Lower leg skin (tissue), 4 donors: ENCODE measurements at regions not wholly inside any gene's neighbourhood (a gene's known extent, or its start where the extent isn't known, plus 50 kb on each side); places are given as distances from the start of the nearest gene placed in this dataset.

Experiments used
- DNase-seq, 2 donors: peaks; one replicate each; pipeline ENCODE4 v3.0.0-alpha.2; 2019; ENCODE audit warnings: low spot score in 2 of 2
- H3K4me3 ChIP-seq: fragments of 200-600 bp; sonication (generic); 2 replicates; pipeline ENCODE4 v1.5.1; 2017; ENCODE audit warnings: mild to moderate bottlenecking, low read depth; ENCODE audit not compliant: poor library complexity, severe bottlenecking
- POLR2A ChIP-seq, 2 donors: fragments of 450-650 bp; IDR thresholded peaks; one replicate each; pipeline ENCODE4 v1.6.1; 2016 to 2017; ENCODE audit warnings: antibody characterized with exemption in 2 of 2, mild to moderate bottlenecking in 1 of 2, moderate library complexity in 1 of 2
- WGBS, 2 donors: methylation state at CpG; one replicate each; pipeline ENCODE4 v1.1.5; 2018; 5-methylcytosine and 5-hydroxymethylcytosine counted together
- intact Hi-C: fragments of 100-400 bp; cut with DNase I; formaldehyde crosslinking; loops from one replicate; pipeline ENCODE4 v1.15.0; 2023; ENCODE audit warnings: low total_unique reads
- TF ChIP-seq, protein P1 (sequence below), 3 donors: fragments of 450-650 bp; IDR thresholded peaks; one replicate each; pipeline ENCODE4 v1.5.1; 2016; ENCODE audit warnings: antibody characterized with exemption in 3 of 3, mild to moderate bottlenecking in 3 of 3, moderate library complexity in 2 of 3

DNA sequence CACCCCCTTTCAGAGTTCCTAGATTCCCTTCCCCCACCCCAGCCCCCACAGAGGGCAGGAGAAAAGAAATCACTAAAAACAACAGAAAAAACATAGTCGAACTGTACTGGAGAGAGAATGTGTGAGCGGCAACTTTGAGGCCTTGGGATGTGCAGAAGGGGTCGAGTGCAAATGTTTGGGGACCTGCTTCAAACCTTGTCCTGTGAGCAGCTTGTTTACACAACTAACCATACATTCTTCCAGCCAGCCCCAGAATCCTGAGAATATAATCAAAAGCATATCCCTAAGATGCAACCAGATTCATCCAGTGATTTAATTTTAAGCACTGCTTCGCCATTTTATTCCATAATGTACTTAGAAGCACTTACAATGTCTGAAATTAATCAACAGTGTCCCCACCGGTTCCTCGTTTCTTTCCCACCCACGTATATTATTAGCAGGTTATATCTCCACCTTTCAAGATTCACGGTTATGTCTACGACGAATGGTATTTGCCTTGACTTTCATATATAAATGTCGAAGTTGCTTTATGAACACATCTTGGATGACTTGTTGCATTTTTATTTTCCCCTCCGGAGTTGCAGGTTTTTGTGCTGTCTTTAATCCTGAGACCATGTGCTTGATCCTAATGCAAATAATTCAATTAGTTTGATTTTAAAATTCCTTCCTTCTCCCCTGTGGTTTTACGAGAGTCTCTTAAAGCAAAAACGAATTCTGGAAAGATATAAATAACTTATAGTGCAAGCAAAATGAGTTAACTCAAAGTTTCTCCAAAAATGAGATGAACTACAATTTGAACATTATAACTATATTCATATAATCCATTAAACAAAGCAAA is 107.6 kb downstream of the ZIC5 start:
- intact Hi-C loops: no loop called here
- no peak overlapping the region for H3K4me3 ChIP-seq
- DNase-seq: no peak
- no peak for TF ChIP-seq POLR2A (IDR thresholded peaks at IDR 0.05)
- TF ChIP-seq, protein P1, sequence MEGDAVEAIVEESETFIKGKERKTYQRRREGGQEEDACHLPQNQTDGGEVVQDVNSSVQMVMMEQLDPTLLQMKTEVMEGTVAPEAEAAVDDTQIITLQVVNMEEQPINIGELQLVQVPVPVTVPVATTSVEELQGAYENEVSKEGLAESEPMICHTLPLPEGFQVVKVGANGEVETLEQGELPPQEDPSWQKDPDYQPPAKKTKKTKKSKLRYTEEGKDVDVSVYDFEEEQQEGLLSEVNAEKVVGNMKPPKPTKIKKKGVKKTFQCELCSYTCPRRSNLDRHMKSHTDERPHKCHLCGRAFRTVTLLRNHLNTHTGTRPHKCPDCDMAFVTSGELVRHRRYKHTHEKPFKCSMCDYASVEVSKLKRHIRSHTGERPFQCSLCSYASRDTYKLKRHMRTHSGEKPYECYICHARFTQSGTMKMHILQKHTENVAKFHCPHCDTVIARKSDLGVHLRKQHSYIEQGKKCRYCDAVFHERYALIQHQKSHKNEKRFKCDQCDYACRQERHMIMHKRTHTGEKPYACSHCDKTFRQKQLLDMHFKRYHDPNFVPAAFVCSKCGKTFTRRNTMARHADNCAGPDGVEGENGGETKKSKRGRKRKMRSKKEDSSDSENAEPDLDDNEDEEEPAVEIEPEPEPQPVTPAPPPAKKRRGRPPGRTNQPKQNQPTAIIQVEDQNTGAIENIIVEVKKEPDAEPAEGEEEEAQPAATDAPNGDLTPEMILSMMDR (IDR thresholded peaks at IDR 0.05): no peak
- WGBS, 2 donors: 79 to 84% methylated on average over 14 of the region's 14 CpGs

DNA sequence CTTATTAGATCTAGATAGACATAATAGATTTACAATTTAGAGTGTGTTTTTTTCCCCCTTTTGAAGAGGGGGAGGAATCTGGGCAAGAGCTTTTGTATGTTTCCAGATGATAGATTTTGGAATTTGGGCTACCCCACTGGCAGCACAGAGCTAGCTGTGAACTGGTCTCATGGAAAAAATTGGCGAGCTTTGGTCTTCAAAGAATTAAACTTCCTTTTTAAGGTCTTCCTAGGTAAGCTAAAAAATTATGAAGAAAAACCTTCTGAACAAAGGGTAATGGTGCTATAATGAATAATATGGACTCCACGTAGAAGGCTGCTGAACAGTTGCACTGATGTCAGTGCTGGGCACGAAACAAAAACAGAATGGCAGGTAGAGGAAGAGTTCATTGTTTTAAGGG is 109.3 kb downstream of the ZIC5 start:
- TF ChIP-seq POLR2A (IDR thresholded peaks at IDR 0.05): no peak
- TF ChIP-seq, protein P1 (IDR thresholded peaks at IDR 0.05): no peak
- intact Hi-C loops: no loop called here
- no peak for DNase-seq
- H3K4me3 ChIP-seq: no peak overlapping the region
- 95 to 98% methylated on average over 3 of the region's 3 CpGs for WGBS, 2 donors

DNA sequence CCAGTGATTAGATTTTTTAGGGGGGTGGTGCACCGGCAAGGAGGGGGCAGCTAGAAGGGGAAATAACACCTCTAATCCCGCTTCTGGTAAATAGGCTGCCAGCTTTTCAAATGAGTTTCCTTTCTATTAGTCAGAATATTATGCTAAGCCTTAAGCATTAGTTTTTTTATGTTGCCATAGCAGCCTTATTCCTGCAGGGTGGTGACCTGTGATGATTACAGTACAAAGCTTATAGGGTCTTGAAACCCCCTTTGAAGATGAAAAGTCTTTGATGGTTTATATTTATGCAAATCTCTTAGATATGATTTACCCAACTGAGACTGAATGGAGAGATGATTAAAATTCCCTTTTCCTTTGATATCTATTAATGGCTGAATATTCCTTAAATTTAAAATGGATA is 109.8 kb downstream of the ZIC5 start:
- no peak for DNase-seq
- TF ChIP-seq, protein P1 (IDR thresholded peaks at IDR 0.05): no peak
- no peak for TF ChIP-seq POLR2A (IDR thresholded peaks at IDR 0.05)
- no peak overlapping the region for H3K4me3 ChIP-seq
- WGBS, 2 donors: 58 to 71% methylated on average over 2 of the region's 2 CpGs
- intact Hi-C loops: no loop called here

DNA sequence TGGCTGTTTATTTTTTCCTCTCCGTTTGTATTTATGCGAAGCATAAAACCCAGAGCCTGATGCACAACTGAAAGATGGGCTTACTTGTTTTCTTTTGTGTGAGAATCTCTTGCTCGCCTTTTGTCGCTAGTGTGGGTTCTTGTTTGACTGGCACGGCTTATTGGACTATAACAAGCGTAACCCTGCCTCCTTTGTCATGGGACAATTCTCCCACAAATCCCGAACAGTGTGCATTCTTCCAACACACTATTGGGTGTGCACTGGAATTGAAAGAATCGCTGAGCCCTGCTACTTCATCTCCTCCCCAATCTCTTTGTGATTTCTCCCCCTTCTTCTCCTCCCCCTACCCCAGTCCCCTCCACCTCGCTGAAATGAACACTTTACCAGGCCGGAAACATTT is 110.8 kb downstream of the ZIC5 start:
- WGBS, 2 donors: 88 to 91% methylated on average over 10 of the region's 10 CpGs
- intact Hi-C loops: no loop called here

DNA sequence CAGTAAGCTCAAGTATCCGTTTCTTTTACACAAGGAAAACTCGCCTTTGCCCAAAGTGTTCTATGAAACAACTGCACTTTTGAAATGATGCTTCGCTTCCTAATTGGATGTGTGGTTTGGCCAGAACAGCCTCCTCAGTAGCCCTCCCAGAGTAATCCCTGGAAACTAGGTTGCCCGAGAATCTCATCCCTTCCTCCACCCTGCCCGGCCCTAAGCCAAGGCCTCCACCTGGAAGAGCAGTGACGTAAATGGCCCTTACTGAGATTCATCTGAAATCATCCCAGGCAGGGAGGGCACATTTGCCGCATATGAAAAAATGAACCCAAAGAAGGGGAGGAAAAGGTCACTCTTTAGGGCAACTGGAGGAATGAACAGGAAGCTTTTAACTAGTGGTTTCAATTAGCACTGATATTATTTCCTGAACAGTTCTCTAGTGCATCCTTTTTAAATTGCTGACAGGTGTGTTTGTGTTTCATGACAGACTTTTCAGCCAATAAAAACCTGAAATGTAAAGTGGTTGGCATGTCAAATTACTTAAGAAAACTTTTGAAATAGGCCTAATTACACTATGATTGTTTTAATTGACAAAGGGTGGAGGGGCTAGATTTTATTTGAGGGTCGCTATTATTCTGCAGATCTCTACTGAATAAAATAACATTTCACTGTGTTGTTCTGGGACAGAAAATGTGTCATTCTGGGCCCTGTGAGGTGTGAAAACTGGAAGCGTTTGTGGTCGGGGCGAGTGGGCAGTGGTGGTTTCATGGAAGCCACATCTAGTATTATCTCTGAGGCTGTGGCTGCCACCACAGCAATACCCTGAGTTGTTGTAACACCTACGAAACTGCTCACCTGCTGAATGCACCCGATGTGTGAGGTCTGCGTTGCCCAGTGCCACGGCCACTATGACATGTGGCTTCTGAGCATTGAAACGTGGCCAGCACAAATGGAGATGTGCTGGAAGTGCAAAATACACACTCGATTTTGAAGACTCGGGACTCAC is 112.1 kb downstream of the ZIC5 start:
- no peak for TF ChIP-seq POLR2A (IDR thresholded peaks at IDR 0.05)
- TF ChIP-seq, protein P1 (IDR thresholded peaks at IDR 0.05): no peak
- WGBS, 2 donors: 88 to 89% methylated on average over 18 of the region's 18 CpGs
- intact Hi-C loops: no loop called here
- H3K4me3 ChIP-seq: no peak overlapping the region
- DNase-seq: no peak

More for the DNA sequence above, 110.8 kb downstream of the ZIC5 start:
- DNase-seq: no peak
- no peak overlapping the region for H3K4me3 ChIP-seq
- TF ChIP-seq, protein P1 (IDR thresholded peaks at IDR 0.05): no peak
